Fibroblast of gingiva (primary cell): ENCODE measurements at regions not wholly inside any gene's neighbourhood (a gene's known extent, or its start where the extent isn't known, plus 50 kb on each side); places are given as distances from the start of the nearest gene placed in this dataset.
"Not testable (repeated sequence)": the region's sequence is repeated elsewhere in the genome, so short reads cannot be mapped to it uniquely, and the experiment has no call there.

Experiments
- DNase-seq: peaks from one replicate; pipeline ENCODE4 v3.0.0-alpha.2; 2011; ENCODE audit warnings: low read depth

- no peak for DNase-seq
Observed at GRCh38 chr22:26769663-26770062, 112.3 kb downstream of the MIAT start.

GRCh38 chr22:26770624-26771023 lies 113.2 kb downstream of the MIAT start:
- DNase-seq: peak; percentile 52

DNA sequence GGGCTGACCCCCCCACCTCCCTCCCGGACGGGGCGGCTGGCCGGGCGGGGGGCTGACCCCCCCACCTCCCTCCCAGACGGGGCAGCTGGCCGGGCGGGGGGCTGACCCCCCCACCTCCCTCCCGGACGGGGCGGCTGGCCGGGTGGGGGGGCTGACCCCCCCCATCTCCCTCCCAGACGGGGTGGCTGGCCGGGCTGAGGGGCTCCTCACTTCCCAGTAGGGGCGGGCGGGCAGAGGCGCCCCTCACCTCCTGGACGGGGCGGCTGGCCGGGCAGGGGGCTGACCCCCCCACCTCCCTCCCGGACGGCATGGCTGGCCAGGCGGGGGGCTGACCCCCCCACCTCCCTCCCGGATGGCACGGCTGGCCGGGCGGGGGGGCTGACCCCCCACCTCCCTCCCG lies 115.7 kb downstream of the MIAT start:
- not testable (repeated sequence) for DNase-seq

GRCh38 chr22:26775394-26775793 lies 118.0 kb downstream of the MIAT start:
- no peak for DNase-seq

- peak; percentile 68 for DNase-seq
Observed at GRCh38 chr22:26777156-26777801, 119.9 kb downstream of the MIAT start.

- no peak for DNase-seq
Observed at GRCh38 chr22:26778372-26778771, 121.0 kb downstream of the MIAT start.

GRCh38 chr22:26779108-26779507 lies 121.7 kb downstream of the MIAT start:
- DNase-seq: no peak

DNA sequence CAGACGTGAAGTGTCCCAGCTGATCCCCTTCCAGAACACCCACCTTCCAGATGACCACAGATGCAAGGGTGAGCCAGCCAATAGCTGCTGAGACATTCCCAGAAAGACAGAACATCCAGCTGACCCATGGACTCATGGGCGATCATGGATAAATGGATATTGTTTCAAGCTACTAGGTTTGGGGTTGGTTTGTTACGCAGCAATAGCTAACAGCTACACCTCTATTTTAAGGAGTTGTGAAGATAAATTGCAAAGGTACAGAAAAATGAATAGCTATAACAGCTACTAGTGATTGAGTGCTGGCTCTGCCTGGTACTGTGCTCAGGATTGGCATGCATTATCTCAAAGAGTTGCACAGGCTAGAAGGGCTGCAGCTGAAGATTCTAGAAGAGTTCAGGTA lies 122.5 kb downstream of the MIAT start:
- no peak for DNase-seq

DNA sequence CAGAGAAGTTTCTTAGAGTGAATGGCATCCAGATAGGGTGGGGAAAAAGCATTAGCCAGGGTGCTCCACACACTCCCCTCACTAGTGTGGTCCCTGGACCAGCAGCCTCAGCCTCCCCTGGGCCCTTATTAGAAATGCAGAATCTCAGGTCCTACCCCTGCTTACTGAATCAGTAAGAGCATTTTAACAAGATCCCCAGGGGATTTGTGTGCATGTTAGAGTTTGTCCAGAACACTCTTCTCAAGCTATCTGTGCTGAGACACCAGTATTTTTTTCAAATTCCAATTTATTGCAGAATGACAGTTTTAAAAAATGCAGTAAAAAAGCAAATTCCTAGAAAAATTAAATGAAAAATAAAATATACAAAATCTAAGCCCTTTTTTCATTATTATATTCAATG lies 123.1 kb downstream of the MIAT start:
- DNase-seq: no peak

- DNase-seq: no peak
Observed at GRCh38 chr22:26781062-26781461, 123.7 kb downstream of the MIAT start.

DNA sequence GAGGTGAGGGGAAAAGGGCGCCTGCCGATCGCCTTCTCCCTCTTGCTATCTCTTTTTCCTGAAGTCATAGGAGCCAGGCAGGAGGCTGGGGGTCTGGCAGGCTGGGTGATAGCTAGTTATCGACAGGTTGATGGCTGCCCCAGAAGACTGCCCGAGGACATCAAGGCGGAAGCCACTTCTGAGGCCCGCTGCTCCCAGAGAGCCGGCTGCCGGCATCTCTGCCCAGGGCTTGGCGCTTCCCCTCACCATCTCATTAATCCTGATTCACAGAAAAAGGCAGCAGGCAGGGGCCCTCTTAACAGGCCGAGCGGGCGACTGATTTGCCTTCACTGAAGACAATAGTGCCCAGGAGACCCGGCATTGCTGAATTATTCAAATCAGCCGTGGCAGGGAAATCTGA lies 124.2 kb downstream of the MIAT start:
- DNase-seq: no peak

DNA sequence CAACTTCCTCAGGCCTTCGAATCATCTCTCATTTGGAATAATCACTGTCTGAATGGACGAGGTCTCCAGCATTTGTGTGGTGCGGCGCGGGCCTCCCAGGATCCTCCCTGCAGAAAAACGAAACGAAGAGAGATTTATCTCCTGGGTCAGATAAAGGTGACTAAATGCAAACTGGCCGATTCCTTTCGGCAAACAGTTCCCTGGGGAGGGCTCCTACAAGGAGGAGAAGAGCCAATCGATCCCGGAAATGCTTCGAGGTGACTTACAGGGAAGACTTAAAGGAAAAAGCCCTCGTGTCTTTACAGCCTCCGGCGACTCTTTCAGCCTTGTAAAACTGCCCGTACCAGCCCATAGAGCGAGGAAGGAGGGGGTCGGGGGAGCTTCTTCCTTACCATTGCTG lies 126.5 kb downstream of the MIAT start:
- DNase-seq: no peak

- no peak for DNase-seq
Observed at GRCh38 chr22:26784772-26785171, 127.4 kb downstream of the MIAT start.

- DNase-seq: no peak
Observed at GRCh38 chr22:26785932-26786331, 128.5 kb downstream of the MIAT start.

GRCh38 chr22:26786398-26786797 lies 129.0 kb downstream of the MIAT start:
- DNase-seq: no peak

DNA sequence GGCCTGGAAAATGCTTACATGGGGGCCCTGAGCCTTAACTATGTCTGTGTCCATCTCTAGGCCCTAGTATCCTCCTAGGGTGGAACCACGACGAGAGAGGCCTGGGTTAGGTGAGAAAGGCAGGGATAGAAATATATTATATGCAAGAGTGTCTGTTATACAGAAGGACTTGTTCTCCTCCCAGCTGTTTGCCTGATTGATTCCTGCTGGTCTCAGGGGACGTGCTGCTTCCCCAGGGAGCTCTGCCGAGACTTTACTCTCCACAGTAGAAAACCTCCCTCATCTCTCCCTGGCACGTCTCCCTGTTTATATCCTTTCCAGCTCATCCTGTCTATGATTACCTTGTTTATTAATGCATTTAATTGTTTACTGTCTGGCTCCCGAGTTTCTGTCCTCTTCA lies 132.6 kb downstream of the MIAT start:
- DNase-seq: no peak

DNA sequence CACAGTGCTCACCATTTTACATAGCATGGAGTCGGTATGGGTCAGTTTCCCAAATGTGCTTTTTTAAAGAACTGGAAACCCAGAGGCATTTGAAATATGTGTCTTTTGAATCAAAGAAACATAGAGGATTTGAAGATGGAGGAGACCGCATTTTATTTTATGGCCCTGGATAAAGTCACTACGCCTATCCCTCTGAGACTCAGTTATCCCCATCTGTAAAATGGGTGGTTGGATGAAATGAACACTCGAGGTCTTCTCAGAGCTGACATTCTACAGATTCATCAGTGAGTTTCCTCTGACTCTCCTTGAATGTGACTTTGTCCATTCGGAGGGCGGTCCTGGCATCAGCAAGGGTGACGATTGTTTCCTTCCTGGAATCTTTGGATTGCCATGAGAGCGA lies 135.1 kb downstream of the MIAT start:
- no peak for DNase-seq

- DNase-seq: no peak
Observed at GRCh38 chr22:26796785-26797184, 139.4 kb downstream of the MIAT start.

DNA sequence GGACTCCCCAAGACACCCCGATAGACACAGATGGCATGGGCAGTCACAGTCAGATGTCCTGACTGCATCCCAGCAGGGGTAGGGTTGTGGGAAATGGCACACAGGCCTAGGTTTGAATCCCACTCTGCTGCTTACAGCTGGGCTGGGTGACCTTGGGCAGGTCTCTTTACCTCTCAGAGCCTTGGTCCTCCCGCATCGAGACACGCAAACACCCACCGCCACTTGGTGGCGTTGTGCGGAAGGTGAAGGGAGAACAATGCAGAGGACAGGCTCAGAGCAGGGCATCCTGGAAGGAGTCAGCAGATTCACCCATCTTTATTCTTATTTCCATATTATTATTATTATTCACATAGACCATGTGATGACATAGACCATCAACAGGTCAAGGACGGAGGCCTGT lies 140.5 kb downstream of the MIAT start:
- DNase-seq: no peak

- DNase-seq: no peak
Observed at GRCh38 chr22:26798462-26799065, 141.2 kb downstream of the MIAT start.

DNA sequence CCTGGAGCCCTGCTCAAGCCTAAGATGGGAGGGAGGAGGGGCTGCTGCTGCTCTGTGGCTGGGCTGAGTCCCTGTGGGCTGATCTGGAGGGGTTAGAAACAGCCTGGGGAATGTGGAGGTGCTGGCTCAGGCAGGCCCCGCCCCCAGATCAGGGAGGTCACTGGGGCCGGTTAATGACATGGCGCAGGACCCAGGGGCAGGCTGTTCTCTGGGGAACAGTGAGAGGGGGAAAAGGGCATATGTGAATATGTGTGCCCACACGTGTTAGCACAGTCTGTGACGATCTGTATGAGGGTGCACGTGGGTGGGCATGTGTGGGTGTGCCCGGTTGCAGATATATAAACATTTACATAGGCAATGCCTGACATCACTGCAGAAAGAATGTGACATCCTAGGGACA lies 143.5 kb downstream of the MIAT start:
- peak; percentile 18 for DNase-seq

- no peak for DNase-seq
Observed at GRCh38 chr22:26801449-26801848, 144.1 kb downstream of the MIAT start.

DNA sequence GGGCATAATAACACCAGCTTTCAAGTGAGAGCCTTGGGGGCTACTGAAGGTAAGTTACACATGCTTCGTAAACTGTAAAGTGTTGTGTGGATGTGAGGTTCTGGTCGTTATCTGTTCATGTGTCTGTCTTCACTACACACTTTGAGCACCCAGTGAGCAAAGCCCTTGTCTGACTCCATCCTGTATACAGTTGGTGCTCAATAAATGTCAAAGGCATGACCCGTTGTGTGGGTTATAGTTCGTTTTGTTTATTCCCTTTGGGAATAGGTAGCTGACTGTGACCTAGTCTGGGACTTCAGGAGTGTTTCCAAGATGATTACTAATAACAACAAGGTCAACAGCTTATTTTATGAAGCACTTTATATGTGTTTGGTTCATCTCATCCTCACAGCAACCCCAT lies 146.9 kb downstream of the MIAT start:
- no peak for DNase-seq

DNA sequence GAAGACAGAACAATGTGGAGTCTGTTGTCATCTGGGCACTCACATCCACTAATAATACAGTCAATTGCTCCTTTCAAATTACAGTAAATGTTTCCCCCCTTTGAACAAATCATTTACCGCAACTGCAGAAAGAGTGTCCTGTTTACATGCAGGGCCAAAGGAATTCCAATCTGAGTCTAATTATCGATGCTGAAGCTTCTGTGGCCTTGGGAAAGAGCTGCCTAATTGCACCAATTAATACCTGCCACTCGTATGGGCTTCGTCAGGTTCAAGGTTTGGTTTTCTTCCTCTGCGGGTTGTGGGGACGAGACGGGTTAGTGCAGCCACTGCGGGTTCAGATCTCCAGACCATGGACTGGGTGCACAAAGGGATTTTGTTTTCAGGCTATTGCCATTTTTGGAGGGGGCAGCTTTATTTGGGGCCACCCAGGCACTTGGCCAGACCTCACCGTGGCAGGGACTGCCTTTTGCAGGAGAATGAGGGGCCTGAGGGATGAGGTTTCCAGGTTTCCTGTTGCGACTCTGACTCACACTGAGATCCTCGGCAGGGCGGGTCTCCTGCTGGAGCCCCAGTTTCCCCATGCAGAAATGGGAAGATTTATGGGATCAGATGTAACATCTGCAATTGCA lies 147.6 kb downstream of the MIAT start:
- no peak for DNase-seq
